A549 (cell line): ENCODE measurements at regions not wholly inside any gene's neighbourhood (a gene's known extent, or its start where the extent isn't known, plus 50 kb on each side); places are given as distances from the start of the nearest gene placed in this dataset.

Experiments
- ATAC-seq, 2 experiments: fragments of 200-7000 bp in 1 of 2; fragments of >200 bp in 1 of 2; cut with Nextera tagmentation in 1 of 2; cut with Tn5 transposase in 1 of 2; 3 replicates each; pipeline versions ENCODE4 v1.8.0 to v1.9.1; 2018 to 2020; ENCODE audit warnings: mild to moderate bottlenecking in 1 of 2, moderate library complexity in 1 of 2
- CTCF ChIA-PET: fragments of 300-600 bp; sonication (Branson Sonifier 250); formaldehyde crosslinking; extraction: SDS; loops from one replicate; lab custom pipeline; 2021; ENCODE audit warnings: antibody characterized with exemption, inconsistent platforms; lab: Yijun Ruan, JAX
- POLR2A ChIA-PET: fragments of 350-600 bp; formaldehyde crosslinking; extraction: SDS; loops from one replicate; lab custom pipeline; 2021; ENCODE audit warnings: antibody characterized with exemption, inconsistent platforms; lab: Yijun Ruan, JAX
- DNase-seq, 2 experiments: peaks; one replicate each; pipeline versions ENCODE4 v3.0.0 to v3.0.0-alpha.2; 2011 to 2016; ENCODE audit warnings: low read depth in 1 of 2, low spot score in 1 of 2
- FAIRE-seq: peaks from 2 replicates; lab custom pipeline; 2011; peaks lifted over from hg19 to GRCh38; lab: Jason Lieb, UNC
- H3K27ac ChIP-seq, 2 experiments: fragments of >200 bp; sonication (Bioruptor Twin); formaldehyde crosslinking; 3 replicates each; pipeline ENCODE4 v1.5.1; 2016 to 2017
- H3K4me1 ChIP-seq: fragments of >200 bp; sonication (Bioruptor Twin); formaldehyde crosslinking; 3 replicates; pipeline ENCODE4 v1.6.1; 2016
- H3K4me2 ChIP-seq: fragments of >200 bp; sonication (Bioruptor Twin); formaldehyde crosslinking; 3 replicates; pipeline ENCODE4 v1.6.1; 2016
- H3K4me3 ChIP-seq: fragments of >200 bp; sonication (Bioruptor Twin); formaldehyde crosslinking; 3 replicates; pipeline ENCODE4 v1.5.1; 2016
- H3K9me3 ChIP-seq: fragments of >200 bp; sonication (Bioruptor Twin); formaldehyde crosslinking; 3 replicates; pipeline ENCODE4 v1.6.1; 2016
- CBX8 ChIP-seq: fragments of 200-600 bp; sonication (generic); IDR thresholded peaks from 2 replicates; pipeline ENCODE4 v1.6.1; 2016
- CHD2 ChIP-seq: fragments of 150-350 bp; IDR thresholded peaks from 2 replicates; pipeline ENCODE4 v1.6.1; 2014; ENCODE audit warnings: low read length; ENCODE audit not compliant: partially characterized antibody
- EHF ChIP-seq: fragments of 250-450 bp; sonication (Bioruptor Pico); IDR thresholded peaks from 2 replicates; pipeline ENCODE4 v1.5.0; 2020; ENCODE audit warnings: mild to moderate bottlenecking
- ESRRA ChIP-seq: fragments of 150-350 bp; IDR thresholded peaks from 2 replicates; pipeline ENCODE4 v1.6.1; 2014; ENCODE audit warnings: mild to moderate bottlenecking, low read length, borderline replicate concordance
- HMGXB4 ChIP-seq: fragments of 250-450 bp; sonication (Bioruptor Pico); IDR thresholded peaks from 2 replicates; pipeline ENCODE4 v1.5.0; 2021; ENCODE audit warnings: mild to moderate bottlenecking, moderate library complexity, borderline replicate concordance
- JUN ChIP-seq, 2 experiments: fragments of >200 bp; sonication (Bioruptor Twin); formaldehyde crosslinking; IDR thresholded peaks; 2 replicates in 1 of 2; 3 replicates in 1 of 2; pipeline ENCODE4 v1.6.1; 2016 to 2017
- JUNB ChIP-seq: fragments of >200 bp; sonication (Bioruptor Twin); formaldehyde crosslinking; IDR thresholded peaks from 2 replicates; pipeline ENCODE4 v1.6.1; 2016
- KDM1A ChIP-seq: fragments of 200-600 bp; sonication (generic); IDR thresholded peaks from 2 replicates; pipeline ENCODE4 v1.6.1; 2016; ENCODE audit warnings: low read depth, mild to moderate bottlenecking
- KDM5A ChIP-seq: fragments of 200-600 bp; sonication (generic); IDR thresholded peaks from 2 replicates; pipeline ENCODE4 v1.6.1; 2016; ENCODE audit warnings: antibody characterized with exemption, mild to moderate bottlenecking
- NPAS2 ChIP-seq: fragments of 250-450 bp; sonication (Bioruptor Pico); IDR thresholded peaks from 2 replicates; pipeline ENCODE4 v1.8.0; 2022; ENCODE audit warnings: mild to moderate bottlenecking, moderate library complexity, borderline replicate concordance
- PBX3 ChIP-seq: IDR thresholded peaks from 2 replicates; pipeline ENCODE4 v1.6.1; 2012
- PHF8 ChIP-seq: fragments of 200-600 bp; sonication (generic); IDR thresholded peaks from 2 replicates; pipeline ENCODE4 v1.6.1; 2016; ENCODE audit warnings: low read depth, mild to moderate bottlenecking, antibody characterized with exemption, moderate library complexity, borderline replicate concordance
- POLR2AphosphoS2 ChIP-seq: conservative IDR thresholded peaks from 2 replicates; pipeline ENCODE4 v1.6.1; 2012; ENCODE audit warnings: low read length, improper control_type of control experiment, inconsistent platforms
- RARB ChIP-seq: fragments of 250-450 bp; sonication (Bioruptor Pico); IDR thresholded peaks from 2 replicates; pipeline ENCODE4 v1.8.0; 2021; ENCODE audit warnings: mild to moderate bottlenecking, moderate library complexity
- SMC3 ChIP-seq: fragments of >200 bp; sonication (Bioruptor Twin); formaldehyde crosslinking; IDR thresholded peaks from 3 replicates; pipeline ENCODE4 v1.6.1; 2018; ENCODE audit warnings: inconsistent platforms
- SREBF2 ChIP-seq: fragments of 450-650 bp; IDR thresholded peaks from 2 replicates; pipeline ENCODE4 v1.6.1; 2014; ENCODE audit warnings: mild to moderate bottlenecking, moderate library complexity
- TP53 ChIP-seq: fragments of 250-450 bp; sonication (Bioruptor Pico); IDR thresholded peaks from 2 replicates; pipeline ENCODE4 v1.5.0; 2021; ENCODE audit warnings: mild to moderate bottlenecking, moderate library complexity
- USF2 ChIP-seq: fragments of 450-650 bp; IDR thresholded peaks from 2 replicates; pipeline ENCODE4 v1.6.1; 2014; ENCODE audit warnings: antibody characterized with exemption
- ZNF302 ChIP-seq: fragments of 250-450 bp; sonication (Bioruptor Pico); IDR thresholded peaks from 2 replicates; pipeline ENCODE4 v1.9.0; 2021; ENCODE audit warnings: inconsistent platforms, mild to moderate bottlenecking, moderate library complexity
- WGBS: methylation state at CpG from one replicate; pipeline ENCODE4 v1.1.6; 2017; ENCODE audit errors: missing lambda C conversion rate; 5-methylcytosine and 5-hydroxymethylcytosine counted together
- TF ChIP-seq, protein P1 (sequence below): fragments of 250-450 bp; sonication (Bioruptor Pico); IDR thresholded peaks from 2 replicates; pipeline ENCODE4 v1.5.0; 2020; ENCODE audit warnings: low read depth, mild to moderate bottlenecking, moderate library complexity
- TF ChIP-seq, protein P2 (sequence below): fragments of >200 bp; sonication (Bioruptor Twin); formaldehyde crosslinking; IDR thresholded peaks from 3 replicates; pipeline ENCODE4 v1.6.1; 2016

DNA sequence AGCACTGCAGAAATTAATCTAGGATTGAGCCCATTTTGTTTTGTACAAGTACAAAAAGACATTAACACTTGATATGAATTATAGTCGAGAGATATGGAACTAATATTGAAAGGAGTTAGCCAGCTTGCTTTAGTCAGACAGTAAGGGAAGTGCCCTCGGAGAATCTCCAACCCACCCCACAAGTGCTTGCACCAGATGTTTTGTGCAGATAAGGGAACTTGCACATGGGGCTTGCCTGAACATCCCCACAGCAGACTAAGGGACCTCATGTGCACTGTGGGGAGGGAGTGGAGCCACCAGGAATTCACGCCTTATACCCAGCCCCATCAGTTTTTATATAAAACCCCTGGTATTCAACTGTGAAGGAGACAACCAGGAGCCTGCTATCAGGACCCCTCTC, 122.3 kb downstream of the EFHB start:
- H3K9me3 ChIP-seq = no peaks in the 10 kb centered on the region
- no peaks in the 10 kb centered on the region for H3K4me1 ChIP-seq
- H3K4me3 ChIP-seq = no peak overlapping the region
- ATAC-seq (no peak), FAIRE-seq (no peak), DNase-seq (no peak)
- 15% methylated on average over 3 of the region's 3 CpGs for WGBS
- CTCF ChIA-PET = no interaction called here
- H3K4me2 ChIP-seq = no peak overlapping the region
- POLR2A ChIA-PET = no interaction called here
- TF ChIP-seq POLR2AphosphoS2 (no peak), KDM5A (no peak), NPAS2 (CRISPR knock-in tag) (no peak), PHF8 (no peak), JUN (IDR thresholded peaks at IDR 0.05) (no peak), ESRRA (no peak), TP53 (no peak), JUNB (no peak)
- TF ChIP-seq, protein P1, sequence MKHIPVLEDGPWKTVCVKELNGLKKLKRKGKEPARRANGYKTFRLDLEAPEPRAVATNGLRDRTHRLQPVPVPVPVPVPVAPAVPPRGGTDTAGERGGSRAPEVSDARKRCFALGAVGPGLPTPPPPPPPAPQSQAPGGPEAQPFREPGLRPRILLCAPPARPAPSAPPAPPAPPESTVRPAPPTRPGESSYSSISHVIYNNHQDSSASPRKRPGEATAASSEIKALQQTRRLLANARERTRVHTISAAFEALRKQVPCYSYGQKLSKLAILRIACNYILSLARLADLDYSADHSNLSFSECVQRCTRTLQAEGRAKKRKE (CRISPR knock-in tag) = no peak
- no peak overlapping the region for H3K27ac ChIP-seq

DNA sequence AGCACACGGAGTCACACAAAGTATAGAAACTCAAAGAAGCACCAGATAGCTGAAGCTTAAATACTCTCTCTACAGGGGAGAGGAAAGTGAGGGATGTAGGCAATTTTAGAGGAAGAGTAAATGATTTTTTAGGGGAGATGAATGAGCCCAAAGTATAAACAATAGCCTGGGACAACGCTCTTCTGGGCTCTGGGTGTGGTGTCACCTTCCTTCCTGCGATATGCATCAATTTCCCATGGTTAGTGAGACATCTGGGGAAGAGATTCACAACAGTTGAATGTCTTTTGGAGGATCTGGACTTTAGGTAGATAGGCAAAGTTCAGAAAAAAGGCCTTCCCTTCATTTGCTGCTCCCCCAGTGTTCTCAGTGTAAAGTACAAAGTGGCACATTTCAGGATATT, 125.2 kb downstream of the EFHB start:
- Histone ChIP-seq H3K27ac (no peak overlapping the region), H3K4me1 (no peaks in the 10 kb centered on the region), H3K9me3 (no peaks in the 10 kb centered on the region), H3K4me3 (no peak overlapping the region), H3K4me2 (no peak overlapping the region)
- ChIA-PET POLR2A (no interaction called here), CTCF (no interaction called here)
- WGBS = 3% methylated on average over 3 of the region's 3 CpGs
- no peak for FAIRE-seq
- no peak for DNase-seq
- no peak for ATAC-seq
- TF ChIP-seq JUNB (no peak), CHD2 (no peak), PBX3 (no peak), SMC3 (no peak), KDM1A (no peak), ZNF302 (no peak), SREBF2 (no peak), HMGXB4 (no peak), USF2 (no peak), CBX8 (no peak), RARB (CRISPR knock-in tag) (no peak), EHF (CRISPR knock-in tag) (no peak)
- TF ChIP-seq, protein P2, sequence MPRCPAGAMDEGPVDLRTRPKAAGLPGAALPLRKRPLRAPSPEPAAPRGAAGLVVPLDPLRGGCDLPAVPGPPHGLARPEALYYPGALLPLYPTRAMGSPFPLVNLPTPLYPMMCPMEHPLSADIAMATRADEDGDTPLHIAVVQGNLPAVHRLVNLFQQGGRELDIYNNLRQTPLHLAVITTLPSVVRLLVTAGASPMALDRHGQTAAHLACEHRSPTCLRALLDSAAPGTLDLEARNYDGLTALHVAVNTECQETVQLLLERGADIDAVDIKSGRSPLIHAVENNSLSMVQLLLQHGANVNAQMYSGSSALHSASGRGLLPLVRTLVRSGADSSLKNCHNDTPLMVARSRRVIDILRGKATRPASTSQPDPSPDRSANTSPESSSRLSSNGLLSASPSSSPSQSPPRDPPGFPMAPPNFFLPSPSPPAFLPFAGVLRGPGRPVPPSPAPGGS = no peak
- TF ChIP-seq, all 56 proteins: peak for 0
